HG03139 (cell line): ENCODE measurements at regions not wholly inside any gene's neighbourhood (a gene's known extent, or its start where the extent isn't known, plus 50 kb on each side); places are given as distances from the start of the nearest gene placed in this dataset.
"Not testable (repeated sequence)": the region's sequence is repeated elsewhere in the genome, so short reads cannot be mapped to it uniquely, and the experiment has no call there.

Experiments used
- ATAC-seq: cut with Tn5 transposase; IDR thresholded peaks from one replicate; pipeline ENCODE4 v1.9.1; 2021; ENCODE audit not compliant: unreplicated experiment

GRCh38 chr17:74128456-74129211, 74.8 kb upstream of the RPL38 start:
- no peak for ATAC-seq

DNA sequence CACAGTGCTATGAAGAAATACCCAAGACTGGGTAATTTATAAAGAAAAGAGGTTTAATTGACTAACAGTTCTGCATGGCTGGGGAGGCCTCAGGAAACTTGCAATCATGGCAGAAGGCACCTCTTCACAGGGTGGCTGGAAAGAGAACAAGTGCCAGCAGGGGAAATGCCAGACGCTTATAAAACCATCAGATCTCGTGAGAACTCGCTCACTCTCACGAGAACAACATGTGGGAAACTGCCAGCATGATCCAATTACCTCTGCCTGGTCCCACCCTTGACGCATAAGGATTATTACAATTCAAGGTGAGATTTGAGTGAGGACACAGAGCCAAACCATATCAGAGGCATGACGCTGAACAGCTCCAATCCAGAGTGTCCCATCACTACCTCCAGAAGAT, 73.7 kb upstream of the RPL38 start:
- ATAC-seq: not testable (repeated sequence)

DNA sequence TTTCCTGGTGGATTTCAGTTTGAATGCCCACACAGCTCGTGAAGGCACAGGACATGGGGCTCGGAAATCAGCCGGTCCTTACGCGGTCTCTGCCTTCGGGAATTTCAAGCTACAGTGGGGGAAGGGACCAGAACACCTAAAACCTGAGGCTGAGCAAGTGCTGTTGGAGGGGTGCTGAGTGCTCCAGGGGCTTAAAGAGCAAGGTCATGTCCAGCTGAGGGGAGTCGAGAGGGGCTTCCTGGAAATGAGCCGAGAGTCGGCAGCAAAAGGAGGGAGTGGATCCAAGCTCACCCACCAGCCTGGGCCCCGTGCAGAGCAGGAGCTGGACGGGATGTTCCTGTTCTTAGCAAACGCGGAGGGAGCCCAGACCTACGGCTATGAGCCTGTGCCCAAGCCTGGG, 73.2 kb upstream of the RPL38 start:
- ATAC-seq: no peak

DNA sequence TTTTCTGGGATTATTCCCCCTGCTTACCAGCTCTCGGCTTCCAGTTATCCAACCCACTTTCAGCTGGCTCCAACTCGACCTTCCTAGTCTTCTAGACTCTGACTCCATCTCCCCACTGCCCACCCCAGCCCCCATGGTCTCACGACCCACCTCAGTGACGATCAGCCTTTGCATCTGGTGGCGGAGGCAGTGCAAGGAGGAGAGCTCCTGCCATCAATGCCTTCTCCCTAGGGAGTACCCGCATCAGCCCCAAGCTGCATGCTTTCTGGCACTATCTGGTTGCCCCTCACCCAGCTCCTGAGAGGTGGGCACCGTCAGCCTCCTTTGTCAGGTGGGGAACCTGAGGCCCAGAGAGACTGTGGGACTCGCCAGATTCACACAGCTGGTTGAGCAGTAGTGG, 72.6 kb upstream of the RPL38 start:
- ATAC-seq: no peak

DNA sequence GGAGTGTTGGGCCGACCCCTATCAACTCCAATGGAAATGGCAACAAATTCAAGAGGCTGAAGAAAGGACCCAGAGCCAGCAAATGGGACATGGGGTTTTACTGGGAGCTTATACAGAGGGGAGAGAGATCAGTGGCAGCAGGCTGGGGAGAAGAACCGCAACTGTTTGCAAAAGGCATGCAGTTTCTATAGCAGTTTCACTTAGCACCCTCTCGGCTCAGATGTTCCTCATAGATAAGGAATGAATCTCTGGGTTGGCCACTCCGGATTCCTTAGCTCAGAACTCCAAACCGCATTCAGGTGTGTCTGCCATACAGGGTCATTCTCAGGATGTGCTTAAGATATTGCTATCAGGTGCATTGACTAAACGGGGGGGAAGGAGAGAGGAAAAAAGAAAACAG, 71.1 kb upstream of the RPL38 start:
- no peak for ATAC-seq

GRCh38 chr17:74133740-74134139, 69.7 kb upstream of the RPL38 start:
- ATAC-seq: no peak

- ATAC-seq: not testable (repeated sequence)
These were observed 69.2 kb upstream of the RPL38 start for GRCh38 chr17:74134234-74134633.

DNA sequence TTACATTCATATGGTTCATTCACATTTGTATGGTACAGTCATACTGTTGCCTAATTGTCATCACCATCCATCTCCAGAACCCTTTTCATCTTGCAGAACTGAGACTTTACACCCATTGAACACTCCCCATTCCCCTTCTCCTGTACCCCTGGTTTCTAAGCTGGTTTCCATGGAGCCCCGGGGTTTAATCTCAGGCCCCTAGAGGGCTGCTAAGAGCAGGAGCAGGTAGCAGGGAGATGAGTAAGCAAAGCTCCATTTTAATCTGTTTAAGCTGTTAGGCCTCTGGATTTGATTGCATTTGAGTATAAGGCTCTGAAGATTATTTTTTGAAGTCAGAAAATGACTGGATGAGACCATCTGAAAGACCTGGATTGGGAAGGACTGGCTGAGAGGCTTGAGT, 68.5 kb upstream of the RPL38 start:
- ATAC-seq: no peak

DNA sequence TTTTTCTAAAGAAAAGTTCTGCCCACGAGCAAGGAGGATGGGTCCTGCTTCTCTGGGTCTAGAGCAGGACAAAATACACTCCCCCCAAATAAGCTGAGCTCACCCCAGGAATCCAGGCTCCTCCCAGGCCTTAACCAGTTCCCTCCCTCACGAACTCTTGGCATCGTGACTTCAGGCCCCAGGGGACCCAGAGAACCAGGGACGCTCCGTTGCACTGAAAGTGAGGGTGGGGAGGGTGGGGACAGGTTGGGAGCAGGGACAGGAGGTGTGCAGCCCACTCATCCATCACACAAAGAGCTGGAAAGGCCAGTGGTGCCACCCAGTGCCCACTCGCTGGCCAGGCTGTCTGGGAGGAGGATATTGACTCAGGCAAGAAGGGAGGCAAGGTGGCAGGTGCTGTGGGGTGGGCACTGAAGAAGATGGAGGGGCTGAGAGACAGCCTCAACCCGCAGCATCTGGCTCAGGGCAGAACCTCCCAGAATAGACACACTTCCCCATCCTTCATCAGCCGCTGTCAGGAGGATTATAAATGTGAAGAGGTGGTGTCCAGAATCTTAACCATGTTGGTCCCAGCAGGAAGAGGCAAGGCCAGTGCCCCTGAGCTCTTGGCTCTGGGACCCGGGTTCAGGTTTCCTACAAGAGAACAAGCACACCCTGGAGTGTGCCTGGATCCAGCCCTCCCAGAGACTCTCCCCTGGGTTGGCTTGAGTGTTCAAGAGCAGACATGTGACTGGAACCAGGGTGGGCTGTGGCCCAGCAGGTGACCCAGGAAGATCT, 67.9 kb upstream of the RPL38 start:
- no peak for ATAC-seq

- no peak for ATAC-seq
These were observed 66.1 kb upstream of the RPL38 start for GRCh38 chr17:74137416-74137815.

GRCh38 chr17:74139120-74139519, 64.4 kb upstream of the RPL38 start:
- ATAC-seq: no peak

- no peak for ATAC-seq
These were observed 63.2 kb upstream of the RPL38 start for GRCh38 chr17:74140282-74140681.

DNA sequence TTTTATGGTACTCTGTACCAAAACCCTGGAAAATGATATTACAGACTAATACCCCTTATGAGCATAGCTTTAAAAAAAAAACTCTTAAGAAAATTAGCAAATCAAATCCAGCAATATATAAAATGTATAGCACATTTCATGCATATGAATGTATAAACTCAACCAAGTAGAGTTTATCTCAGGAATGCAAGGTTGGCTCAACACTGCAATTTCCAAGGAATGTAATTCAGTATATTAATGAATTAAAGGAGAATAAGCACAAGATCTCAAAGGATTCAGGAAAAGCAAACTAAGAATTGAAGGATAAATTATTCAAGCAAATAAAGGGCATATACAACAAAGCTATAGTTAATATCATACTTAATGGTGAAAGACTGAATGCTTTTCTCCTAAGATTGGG, 61.9 kb upstream of the RPL38 start:
- no peak for ATAC-seq

DNA sequence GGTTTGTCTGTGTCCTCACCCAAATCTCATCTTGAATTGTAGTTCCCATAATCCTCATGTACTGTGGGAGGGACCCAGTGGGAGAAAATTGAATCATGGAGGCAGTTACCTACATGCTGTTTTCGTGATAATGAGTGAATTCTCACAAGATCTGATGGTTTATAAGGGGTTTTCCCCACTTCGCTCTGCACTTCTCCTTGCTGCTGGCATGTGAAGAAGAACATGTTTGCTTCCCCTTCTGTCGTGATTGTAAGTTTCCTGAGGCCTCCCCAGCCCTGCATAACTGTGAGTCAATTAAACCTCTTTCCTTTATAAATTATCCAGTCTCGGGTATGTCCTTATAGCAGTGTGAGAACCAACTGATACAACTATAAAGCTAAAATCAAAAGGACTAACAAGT, 60.2 kb upstream of the RPL38 start:
- not testable (repeated sequence) for ATAC-seq

DNA sequence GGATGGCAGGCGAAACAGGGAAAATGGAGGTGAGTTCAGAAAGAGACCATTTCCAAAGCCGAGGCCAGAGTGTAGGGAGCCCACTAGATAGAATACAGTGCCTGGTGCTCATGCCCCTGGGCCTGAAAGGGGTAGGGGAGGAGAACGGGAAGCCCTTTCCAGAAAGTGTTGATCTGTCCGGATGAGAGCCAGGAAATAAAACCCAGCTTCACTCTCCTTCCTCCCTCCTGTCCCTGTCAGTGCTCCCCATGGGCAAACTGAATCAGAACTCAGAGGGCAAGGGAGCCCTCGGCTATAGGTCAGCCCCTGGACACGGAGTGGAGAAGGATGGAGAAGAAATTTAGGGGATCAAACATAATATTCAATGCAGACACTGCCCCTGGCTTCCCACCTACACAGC, 57.7 kb upstream of the RPL38 start:
- ATAC-seq: no peak

DNA sequence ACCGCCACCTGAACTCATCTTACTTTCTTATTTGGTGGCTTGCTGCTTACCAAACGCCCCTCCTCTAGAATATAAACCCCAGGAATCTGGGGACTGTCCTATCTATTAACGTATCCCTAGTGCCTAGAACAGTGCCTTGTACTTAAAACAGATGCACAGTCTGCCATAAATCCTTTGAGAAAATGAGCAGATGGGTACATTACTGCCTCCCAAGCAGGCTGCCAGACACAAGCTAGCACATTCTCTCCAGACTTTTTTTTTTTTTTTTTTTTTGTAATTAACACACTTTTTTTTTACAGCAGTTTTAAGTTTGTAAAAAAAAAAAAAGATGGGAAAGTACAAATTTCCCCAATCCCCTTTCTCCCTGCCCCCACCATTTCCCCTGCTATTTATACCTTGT, 57.3 kb upstream of the RPL38 start:
- no peak for ATAC-seq

GRCh38 chr17:74147056-74147835, 56.2 kb upstream of the RPL38 start:
- no peak for ATAC-seq

DNA sequence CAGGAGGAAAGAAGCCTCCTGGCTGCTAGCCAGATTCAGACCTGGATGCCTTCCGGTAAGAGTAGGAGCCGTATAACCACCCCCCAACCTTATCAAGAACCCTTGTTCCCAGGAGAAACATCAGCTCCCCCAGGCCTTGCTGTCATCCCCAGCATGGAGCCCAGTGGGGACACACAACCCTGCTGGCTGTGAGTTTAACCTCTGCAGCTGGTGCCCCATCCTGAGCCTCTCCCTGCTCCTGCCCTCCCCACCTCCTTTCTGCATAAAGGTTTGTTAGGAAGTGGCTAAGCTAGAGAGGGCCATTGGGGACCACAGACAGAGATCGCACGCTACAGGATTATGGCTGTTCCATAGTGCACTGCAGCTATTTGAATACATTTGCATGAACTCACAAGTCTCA, 55.5 kb upstream of the RPL38 start:
- no peak for ATAC-seq

DNA sequence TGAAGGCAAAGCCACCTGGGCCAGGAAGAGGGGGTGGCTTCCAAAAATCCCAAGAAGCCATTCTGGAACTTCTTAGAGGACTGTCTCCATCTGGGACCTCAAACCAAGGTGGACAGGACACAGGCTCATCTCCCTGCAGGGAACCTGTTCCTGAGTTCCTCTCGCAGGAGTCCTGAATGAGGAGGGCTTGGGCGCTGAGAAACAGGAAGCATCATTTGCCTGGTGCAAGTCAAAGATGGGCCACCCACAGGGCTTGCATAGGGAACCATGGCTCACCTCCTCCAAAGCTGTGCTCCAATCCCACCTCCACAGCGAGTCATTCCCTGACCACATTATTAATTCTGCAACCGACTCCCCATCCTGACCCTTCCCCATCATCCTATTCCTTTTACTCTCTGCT, 55.0 kb upstream of the RPL38 start:
- no peak for ATAC-seq

GRCh38 chr17:74148901-74149596, 54.4 kb upstream of the RPL38 start:
- no peak for ATAC-seq
